Stomach (tissue), 4 donors: ENCODE measurements at regions not wholly inside any gene's neighbourhood (a gene's known extent, or its start where the extent isn't known, plus 50 kb on each side); places are given as distances from the start of the nearest gene placed in this dataset.

Experiments used
- CTCF ChIP-seq, 7 experiments: fragments of 450-650 bp in 4 of 7; fragments of 200-600 bp in 3 of 7; sonication (generic) in 3 of 7; IDR thresholded peaks; one replicate each; pipeline ENCODE4 v1.5.1; 2016 to 2019; ENCODE audit warnings: antibody characterized with exemption in 7 of 7, control low read depth in 2 of 7, mild to moderate bottlenecking in 1 of 7
- EP300 ChIP-seq: sonication (generic); formaldehyde crosslinking; IDR thresholded peaks from one replicate; pipeline ENCODE4 v1.6.1; 2017; ENCODE audit warnings: antibody characterized with exemption
- POLR2A ChIP-seq, 4 donors: fragments of 450-650 bp; IDR thresholded peaks; one replicate each; pipeline ENCODE4 v1.6.1; 2016; ENCODE audit warnings: antibody characterized with exemption in 4 of 4, control low read depth in 2 of 4, mild to moderate bottlenecking in 1 of 4, moderate library complexity in 1 of 4

GRCh38 chr2:236366049-236366387 lies 101.8 kb upstream of the ASB18 start:
- TF ChIP-seq CTCF (IDR thresholded peaks at IDR 0.05) (no peak), POLR2A (IDR thresholded peaks at IDR 0.05) (no peak), EP300 (no peak)
